HG03064 (cell line): ENCODE measurements at regions not wholly inside any gene's neighbourhood (a gene's known extent, or its start where the extent isn't known, plus 50 kb on each side); places are given as distances from the start of the nearest gene placed in this dataset.
"Not testable (repeated sequence)": the region's sequence is repeated elsewhere in the genome, so short reads cannot be mapped to it uniquely, and the experiment has no call there.

Source experiments
- ATAC-seq: cut with Tn5 transposase; IDR thresholded peaks from one replicate; pipeline ENCODE4 v1.9.1; 2021; ENCODE audit warnings: low read depth; ENCODE audit not compliant: unreplicated experiment

- ATAC-seq = no peak
Measured at GRCh38 chr7:138308136-138308535, 151.9 kb upstream of the TRIM24 start.

DNA sequence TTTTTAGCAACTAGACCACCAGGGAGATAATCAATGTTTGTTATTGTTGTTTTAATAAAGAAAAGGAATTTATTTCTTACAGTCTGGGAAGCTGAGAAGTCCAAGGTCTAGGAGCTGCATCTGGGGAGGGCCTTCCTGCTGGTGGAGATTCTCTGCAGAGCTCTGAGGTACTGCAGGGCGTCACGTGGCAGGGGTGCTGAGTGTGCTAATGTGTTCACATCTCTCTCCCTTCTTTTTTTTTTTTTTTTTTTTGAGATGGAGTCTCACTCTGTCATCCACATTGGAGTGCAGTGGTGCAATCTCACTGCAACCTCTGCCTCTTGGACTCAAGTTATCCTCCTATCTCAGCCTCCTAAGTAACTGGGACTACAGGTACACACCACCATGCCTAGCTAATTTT lies 150.9 kb upstream of the TRIM24 start:
- ATAC-seq = no peak

DNA sequence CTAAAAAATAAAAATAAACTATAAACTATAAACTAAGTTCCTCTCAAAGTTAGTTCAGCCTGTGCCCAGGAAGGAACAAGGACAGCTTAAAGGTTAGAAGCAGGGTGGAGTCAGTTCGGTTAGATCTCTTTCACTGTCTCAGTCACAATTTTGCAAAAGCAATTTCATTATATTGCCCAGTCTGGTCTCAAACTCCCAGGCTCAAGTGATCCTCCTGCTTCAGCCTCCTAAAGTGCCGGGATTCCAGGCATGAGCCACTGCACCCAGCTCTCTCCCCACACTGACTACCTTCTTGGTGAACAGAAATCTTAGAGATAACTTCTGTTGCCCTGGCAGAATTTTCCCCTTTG lies 146.3 kb upstream of the TRIM24 start:
- no peak for ATAC-seq

DNA sequence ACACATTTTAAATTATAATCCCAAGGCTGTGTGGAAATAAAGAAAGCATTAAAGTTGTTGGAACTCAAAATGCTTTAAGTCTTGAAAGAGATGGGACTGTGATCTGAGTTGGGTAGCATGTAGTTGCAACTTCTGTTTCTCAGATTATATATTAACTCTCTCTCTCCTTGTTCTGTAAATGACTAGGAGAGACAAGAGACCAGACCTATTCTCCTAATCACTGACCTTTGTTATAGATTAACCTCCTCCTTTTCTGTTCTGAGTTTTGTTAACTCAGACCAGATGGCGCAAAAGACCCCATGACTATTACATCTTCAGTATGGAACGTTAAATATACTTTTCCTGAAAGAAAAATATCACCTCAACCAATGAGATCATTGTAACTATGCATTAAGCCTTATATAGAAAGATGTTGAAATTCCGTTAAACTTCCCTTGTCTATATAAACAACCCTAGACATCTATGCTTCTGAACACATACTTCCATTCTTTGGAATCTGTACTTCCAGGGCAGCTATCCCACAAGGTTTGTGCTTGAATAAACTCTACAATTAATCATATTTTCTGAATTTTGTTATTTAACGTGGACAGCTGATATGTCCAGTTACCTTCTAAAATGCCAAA lies 143.5 kb upstream of the TRIM24 start:
- peak; percentile 95 for ATAC-seq

GRCh38 chr7:138317044-138317596 lies 142.9 kb upstream of the TRIM24 start:
- no peak for ATAC-seq

DNA sequence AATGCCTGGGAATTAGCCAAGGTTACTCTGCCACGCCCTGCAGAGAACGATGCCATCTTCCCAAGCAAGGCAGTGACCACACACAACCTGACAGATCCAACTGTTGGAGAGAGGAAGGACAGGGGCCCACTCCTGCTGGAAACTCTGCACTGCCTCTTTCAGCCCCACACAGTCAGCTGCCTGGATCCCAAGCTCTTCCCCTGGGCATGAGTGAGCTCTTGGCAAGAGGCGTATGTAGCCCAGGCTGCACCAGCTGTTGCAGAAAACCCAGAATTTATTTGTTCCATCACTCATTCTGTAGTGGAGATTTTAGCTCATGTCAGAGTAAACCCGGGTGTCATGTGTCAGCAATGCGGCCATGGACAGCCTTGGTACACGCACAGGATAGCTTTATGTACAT lies 135.1 kb upstream of the TRIM24 start:
- no peak for ATAC-seq

- ATAC-seq = no peak
Measured at GRCh38 chr7:138325434-138325833, 134.6 kb upstream of the TRIM24 start.

DNA sequence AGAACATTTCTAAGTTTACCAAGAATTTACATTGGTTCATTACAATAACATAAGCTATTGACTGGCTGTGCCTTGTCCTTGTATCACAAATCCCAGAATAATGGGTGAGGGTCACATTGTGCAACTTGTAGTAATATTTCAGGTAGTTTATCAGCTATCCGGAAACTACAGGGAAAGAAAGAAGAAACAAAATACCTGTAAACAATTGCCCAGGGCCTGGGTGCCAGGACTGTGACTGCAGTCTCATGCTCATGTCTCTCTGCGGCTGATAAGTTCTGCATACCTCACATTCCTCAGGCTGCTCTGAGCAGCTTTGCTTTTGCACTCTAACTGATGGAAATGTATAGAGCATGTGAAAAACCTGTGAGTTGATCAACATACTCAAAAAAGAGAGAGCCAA lies 131.8 kb upstream of the TRIM24 start:
- no peak for ATAC-seq

- not testable (repeated sequence) for ATAC-seq
Measured at GRCh38 chr7:138332850-138333249, 127.2 kb upstream of the TRIM24 start.

GRCh38 chr7:138338361-138338760 lies 121.7 kb upstream of the TRIM24 start:
- ATAC-seq = no peak

GRCh38 chr7:138339229-138339628 lies 120.8 kb upstream of the TRIM24 start:
- not testable (repeated sequence) for ATAC-seq

- ATAC-seq = no peak
Measured at GRCh38 chr7:138342990-138343389, 117.1 kb upstream of the TRIM24 start.

DNA sequence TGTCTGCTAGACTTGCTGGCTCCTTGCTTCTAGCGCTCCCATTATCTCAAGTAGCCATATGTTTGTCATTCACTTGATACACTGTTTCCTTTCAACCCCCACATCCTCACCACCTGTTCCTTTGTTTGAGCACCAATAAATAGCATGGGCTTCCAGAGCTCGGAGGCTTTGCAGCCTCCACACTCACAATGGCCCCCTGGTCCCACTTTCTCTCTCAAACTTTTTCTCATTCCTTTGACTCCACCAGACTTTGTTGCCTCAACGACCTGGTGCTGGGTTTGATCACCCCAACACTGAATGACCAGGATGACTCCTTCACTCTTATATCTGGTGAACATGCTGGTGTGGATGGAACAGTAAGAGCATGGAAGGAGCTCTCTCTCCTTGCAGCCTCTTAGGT lies 114.5 kb upstream of the TRIM24 start:
- ATAC-seq = no peak

- ATAC-seq = no peak
Measured at GRCh38 chr7:138346975-138347374, 113.1 kb upstream of the TRIM24 start.

DNA sequence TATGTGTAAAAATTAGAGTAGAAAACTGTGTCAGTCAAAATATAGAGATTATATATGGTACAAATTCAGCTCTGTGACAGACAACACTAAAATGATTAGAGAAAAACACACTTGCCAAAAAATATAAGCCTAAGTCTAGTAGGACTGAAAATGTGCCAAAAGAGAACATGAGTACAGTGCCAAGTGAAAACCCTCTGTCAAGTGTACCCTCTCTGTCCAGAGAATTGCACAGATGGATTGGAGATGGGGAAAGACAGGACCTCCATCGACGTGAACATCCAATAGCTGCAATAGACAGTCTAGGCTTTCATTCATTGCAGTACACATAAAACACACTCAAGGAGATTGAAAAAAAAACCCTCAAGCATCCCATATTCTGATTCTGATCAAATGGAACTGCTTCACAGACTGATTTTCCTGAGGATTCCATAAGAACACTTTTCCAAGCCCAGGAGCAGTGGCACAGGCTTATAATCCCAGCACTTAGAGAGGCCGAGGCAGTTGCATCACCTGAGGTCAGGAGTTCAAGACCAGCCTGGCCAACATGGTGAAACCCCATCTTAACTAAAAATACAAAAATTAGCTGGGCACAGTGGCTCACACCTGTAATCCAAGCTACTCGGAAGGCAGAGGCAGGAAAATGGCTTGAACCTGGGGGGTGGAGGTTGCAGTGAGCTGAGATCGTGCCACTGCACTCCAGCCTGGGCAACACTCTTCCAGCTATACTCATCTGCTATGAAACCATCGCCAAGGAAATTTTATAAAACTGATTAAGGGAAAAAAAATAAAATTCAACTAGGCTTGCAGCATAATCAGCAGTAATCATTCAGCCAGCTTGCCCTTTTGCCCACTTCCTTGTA lies 110.0 kb upstream of the TRIM24 start:
- ATAC-seq = no peak

DNA sequence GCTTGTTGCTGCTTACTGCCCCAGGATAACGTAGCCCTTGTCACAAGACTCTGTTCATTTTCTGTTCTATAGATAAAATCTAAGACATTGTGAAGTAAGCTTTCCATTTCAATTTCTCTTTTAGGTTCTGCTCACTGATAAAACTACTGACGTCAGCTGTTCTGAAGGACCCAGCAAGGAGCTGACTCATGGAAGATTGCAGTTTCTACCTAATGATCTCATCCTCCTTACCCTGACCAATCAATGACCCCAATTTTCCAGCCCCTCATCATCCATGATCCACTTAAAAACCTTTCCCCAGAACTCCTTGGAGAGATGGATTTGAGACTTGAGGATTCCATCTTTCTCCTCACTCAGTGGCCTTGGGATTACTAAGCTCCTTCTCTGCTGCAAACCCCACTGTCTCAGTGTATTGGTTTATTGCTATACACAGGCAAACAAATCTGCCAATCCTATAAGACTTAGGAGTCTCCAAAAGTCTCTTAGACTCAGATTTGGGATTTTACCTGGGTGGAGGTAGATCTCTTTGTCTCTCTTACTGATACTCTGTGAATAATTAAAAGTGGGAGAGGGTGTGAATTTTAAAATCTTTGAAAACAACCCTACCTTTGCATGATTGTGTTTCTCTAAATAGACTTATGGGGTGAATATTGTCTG lies 109.2 kb upstream of the TRIM24 start:
- ATAC-seq = no peak

DNA sequence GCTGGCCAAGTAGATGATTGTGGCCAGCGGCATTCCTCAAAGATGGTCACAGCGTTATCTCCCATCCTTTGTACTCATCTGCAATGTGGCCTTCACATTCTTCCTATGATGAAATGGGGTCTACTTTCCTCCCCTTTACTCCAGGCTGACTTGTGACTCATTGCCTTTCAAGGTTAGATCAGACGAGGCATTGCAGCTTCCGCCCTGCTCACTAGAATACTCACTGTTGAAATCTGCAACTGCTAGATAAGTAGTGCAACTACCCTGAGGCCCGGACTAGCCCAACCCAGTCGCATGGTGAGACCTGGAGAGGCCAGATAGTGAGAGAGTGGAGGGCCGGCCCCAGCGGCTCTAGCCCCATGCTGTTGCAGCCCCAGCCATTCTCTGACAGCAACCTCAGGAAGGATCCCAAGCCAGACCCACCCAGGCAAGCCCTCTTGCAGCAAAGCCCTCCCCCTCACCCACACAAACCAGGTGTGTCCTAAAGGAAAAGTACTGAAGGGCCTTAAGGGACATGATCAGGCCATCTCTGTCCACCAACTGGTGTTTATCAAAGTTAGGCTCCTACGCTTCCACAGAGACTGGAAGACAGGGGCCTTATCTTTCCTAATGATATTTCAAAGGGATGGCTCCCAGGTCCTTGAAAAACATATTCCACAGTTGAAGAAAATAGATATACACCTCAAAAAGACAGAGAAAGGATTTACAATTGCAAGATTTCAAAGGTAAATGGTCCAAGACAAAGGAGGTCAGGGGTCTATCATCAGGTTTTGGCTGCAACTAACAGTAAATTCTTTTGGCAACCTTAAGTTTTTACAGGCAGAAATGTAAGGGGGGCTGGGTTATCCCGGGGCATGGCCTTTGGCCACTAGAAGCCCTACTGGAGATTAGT lies 107.2 kb upstream of the TRIM24 start:
- ATAC-seq = no peak

- no peak for ATAC-seq
Measured at GRCh38 chr7:138354066-138354465, 106.0 kb upstream of the TRIM24 start.

DNA sequence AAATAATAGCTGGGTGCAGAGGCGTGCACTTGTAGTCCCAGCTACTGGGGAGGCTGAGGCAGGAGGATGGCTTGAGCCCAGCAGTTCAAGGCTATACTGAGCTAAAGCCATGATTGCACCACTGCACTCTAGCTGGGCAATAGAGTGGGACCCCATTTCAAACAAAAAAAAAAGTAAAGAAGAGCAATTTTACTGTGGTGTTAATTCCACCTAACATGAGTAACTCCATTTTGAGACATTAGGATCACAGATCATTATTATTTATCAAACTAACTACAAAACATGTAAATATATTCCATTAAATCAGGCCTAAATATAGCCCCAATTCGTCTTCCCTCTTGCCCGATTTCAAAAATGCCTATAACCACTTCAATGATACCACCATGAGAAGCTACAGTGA lies 104.8 kb upstream of the TRIM24 start:
- ATAC-seq = no peak

DNA sequence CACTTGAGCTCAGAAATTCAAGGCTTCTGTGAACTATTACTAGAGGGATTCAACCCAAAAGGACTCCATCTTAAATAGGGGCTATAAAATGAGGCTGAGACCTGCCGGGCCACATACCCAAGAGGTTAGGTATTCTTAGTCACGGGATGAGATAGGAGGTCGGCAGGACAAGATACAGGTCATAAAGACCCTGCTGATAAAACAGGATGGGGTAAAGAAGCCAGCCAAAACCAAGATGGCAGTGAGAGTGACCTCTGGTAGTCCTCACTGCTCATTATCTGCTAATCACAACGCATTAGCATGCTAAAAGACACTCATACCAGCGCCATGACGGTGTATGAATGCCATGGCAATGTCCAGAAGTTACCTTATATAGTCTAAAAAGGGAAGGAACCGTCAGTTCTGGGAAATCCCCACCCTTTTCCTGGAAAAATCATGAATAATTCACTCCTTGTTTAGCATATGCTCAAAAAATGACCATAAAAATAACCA lies 101.2 kb upstream of the TRIM24 start:
- ATAC-seq = no peak
